ENCODE measurements at regions not wholly inside any gene's neighbourhood (a gene's known extent, or its start where the extent isn't known, plus 50 kb on each side); places are given as distances from the start of the nearest gene placed in this dataset.

DNA sequence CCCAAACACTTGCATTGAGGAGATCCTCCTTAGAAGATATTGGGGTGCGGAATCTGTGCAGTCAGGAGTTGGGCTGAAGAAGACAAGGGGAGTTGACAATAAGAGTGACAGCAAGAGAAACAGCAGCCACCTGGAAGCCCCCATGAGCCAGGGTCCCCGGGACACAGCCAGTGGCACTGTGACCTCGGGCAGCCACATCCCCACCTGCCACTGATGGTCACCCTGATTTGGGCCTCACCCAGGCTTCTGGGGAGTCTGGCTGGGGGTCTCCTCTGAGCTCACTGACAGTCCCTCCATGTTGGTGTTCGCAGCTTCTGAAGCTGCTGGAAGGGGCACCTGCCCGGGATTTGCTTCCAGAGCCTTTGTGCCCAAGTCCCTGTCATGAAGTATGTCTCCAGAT, 123.5 kb downstream of the TTLL2 start:
- no peak for DNase-seq (ENCODE audit: low read depth in 4 of 6, low spot score in 6 of 6)
- Histone ChIP-seq H3K27ac (ENCODE audit: low read depth, low read length) (no peak overlapping the region), H3K27me3 (ENCODE audit: control insufficient read depth, insufficient read depth, low read length) (no peaks in the 10 kb centered on the region), H3K4me1 (ENCODE audit: control insufficient read depth, insufficient read depth, low read length) (no peaks in the 10 kb centered on the region), H3K4me3 (ENCODE audit: low read depth, low read length) (no peak overlapping the region), H3K36me3 (ENCODE audit: control insufficient read depth, insufficient read depth, low read length) (no peaks in the 10 kb centered on the region), H3K9me3 (ENCODE audit: control insufficient read depth, insufficient read depth, low read length) (no peaks in the 10 kb centered on the region)
- 82% methylated on average over 4 of the region's 5 CpGs for whole genome bisulfite sequencing (ENCODE audit: insufficient coverage)

DNA sequence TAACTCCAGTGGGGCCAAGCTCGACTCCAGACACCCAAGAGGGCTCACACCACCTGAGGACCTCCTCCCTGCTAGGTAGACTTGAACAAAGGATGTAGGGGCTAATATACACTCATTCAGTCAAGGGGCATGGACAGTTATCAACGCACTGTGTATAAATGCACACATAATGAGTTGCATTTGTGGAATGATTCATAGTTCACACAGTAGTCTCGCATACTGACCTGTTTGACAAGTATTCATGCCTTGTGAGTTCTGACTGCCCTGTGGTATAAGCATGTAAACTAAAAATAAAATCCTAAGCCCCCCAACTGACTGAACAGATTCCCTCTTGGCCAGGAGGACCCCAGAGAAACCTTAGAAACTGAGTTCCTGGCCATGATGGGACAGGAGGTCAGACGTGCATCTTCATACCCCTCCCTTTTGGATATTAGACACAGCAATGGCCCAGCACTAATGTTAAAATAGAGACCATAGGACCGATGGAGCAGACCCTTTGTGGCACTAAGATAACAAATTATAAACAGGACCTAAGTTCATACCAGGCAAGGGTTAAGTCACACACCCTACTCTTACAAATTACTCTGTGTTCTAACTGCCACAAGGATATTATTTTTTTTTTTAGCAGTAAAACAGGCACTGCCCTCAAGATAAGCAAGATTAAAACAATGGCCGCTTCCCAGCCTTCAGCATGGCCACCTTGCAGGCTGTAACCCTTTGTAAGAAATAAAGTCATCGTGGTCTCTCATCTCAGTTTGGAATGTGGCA, 124.4 kb downstream of the TTLL2 start:
- Histone ChIP-seq H3K27ac (ENCODE audit: low read depth, low read length) (no peak overlapping the region), H3K27me3 (ENCODE audit: control insufficient read depth, insufficient read depth, low read length) (no peaks in the 10 kb centered on the region), H3K9me3 (ENCODE audit: control insufficient read depth, insufficient read depth, low read length) (no peaks in the 10 kb centered on the region), H3K36me3 (ENCODE audit: control insufficient read depth, insufficient read depth, low read length) (no peaks in the 10 kb centered on the region), H3K4me3 (ENCODE audit: low read depth, low read length) (no peak overlapping the region), H3K4me1 (ENCODE audit: control insufficient read depth, insufficient read depth, low read length) (no peaks in the 10 kb centered on the region)
- whole genome bisulfite sequencing (ENCODE audit: insufficient coverage), result 74% methylated on average over 5 of the region's 7 CpGs
- DNase-seq (ENCODE audit: low read depth in 4 of 6, low spot score in 6 of 6), result no peak

DNA sequence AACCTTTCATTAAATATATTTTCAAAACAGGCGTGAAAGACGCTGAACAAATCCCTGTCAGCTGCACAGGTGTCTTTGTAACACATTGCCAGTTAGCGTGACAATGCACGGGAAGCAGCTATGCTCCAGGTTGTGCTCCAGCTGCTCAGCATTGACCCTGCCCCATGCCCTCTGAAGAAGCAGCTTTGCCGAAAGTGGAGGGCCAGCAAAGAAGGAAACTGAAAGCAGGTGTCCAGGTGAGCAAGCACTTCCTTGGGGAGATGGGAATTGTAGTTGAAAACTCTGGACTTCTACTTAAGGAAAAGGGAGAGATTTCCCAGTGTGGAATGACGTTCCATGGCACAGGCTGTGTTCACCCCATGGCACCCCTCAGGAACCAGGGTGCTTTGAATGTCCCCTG, 125.7 kb downstream of the TTLL2 start:
- Histone ChIP-seq H3K36me3 (ENCODE audit: control insufficient read depth, insufficient read depth, low read length) (no peaks in the 10 kb centered on the region), H3K4me1 (ENCODE audit: control insufficient read depth, insufficient read depth, low read length) (no peaks in the 10 kb centered on the region), H3K9me3 (ENCODE audit: control insufficient read depth, insufficient read depth, low read length) (no peaks in the 10 kb centered on the region), H3K27ac (ENCODE audit: low read depth, low read length) (no peak overlapping the region), H3K4me3 (ENCODE audit: low read depth, low read length) (no peak overlapping the region), H3K27me3 (ENCODE audit: control insufficient read depth, insufficient read depth, low read length) (no peaks in the 10 kb centered on the region)
- DNase-seq (ENCODE audit: low read depth in 4 of 6, low spot score in 6 of 6), result no peak
- 88% methylated on average over 6 of the region's 6 CpGs for WGBS (ENCODE audit: insufficient coverage)

DNA sequence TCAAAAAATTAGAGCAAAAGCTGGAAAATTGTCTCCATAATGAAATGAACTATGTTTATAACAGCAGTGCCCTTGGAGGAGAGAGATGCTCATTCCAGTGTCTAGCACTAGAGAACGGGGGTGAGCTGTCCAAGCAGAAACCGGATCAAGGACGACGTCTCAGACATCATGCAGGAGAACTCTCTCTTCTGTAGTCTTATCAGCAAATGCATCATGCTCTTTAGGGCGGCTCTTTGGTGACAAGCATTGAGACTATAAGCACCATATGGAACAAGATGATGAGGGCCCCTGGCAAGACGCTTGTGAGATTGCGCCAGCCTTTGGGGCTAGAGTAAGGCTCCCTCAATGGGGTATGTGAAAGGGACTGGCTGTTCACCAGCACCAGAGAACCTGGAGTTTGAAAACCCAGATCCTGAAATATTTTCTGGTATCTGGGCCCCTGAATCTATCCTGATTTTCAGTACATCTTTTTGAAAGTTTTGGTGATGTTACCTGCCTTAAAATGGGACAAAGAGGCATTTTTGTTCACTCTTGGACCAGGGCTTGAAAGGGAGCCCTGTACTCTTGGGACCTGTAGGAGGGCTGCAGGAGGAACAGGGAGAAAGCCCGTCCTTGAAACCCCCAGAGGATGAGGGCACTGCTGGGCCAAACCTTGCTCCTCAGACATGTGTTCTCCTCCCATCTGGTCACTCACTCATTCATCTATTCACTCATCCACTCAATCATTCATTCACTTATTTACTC, 127.6 kb downstream of the TTLL2 start:
- Histone ChIP-seq H3K36me3 (ENCODE audit: control insufficient read depth, insufficient read depth, low read length) (no peaks in the 10 kb centered on the region), H3K27ac (ENCODE audit: low read depth, low read length) (no peak overlapping the region), H3K4me3 (ENCODE audit: low read depth, low read length) (no peak overlapping the region), H3K27me3 (ENCODE audit: control insufficient read depth, insufficient read depth, low read length) (no peaks in the 10 kb centered on the region), H3K4me1 (ENCODE audit: control insufficient read depth, insufficient read depth, low read length) (no peaks in the 10 kb centered on the region), H3K9me3 (ENCODE audit: control insufficient read depth, insufficient read depth, low read length) (no peaks in the 10 kb centered on the region)
- WGBS (ENCODE audit: insufficient coverage), result 89% methylated on average over 7 of the region's 8 CpGs
- DNase-seq (ENCODE audit: low read depth in 4 of 6, low spot score in 6 of 6), result no peak

DNA sequence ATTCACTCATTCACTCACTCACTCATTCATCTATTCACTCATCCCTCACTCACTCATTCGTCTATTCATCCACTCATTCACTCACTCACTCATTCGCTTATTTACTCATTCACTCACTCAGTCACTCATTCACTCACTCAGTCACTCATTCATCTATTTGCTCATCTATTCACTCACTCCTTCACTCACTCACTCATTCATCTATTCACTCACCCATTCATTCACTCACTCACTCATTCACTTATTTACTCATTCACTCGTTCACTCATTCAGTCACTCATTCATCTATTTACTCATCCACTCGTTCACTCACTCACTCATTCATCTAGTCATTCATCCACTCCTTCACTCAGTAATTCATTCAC, 128.2 kb downstream of the TTLL2 start:
- Histone ChIP-seq H3K9me3 (ENCODE audit: control insufficient read depth, insufficient read depth, low read length) (no peaks in the 10 kb centered on the region), H3K36me3 (ENCODE audit: control insufficient read depth, insufficient read depth, low read length) (no peaks in the 10 kb centered on the region), H3K27ac (ENCODE audit: low read depth, low read length) (no peak overlapping the region), H3K27me3 (ENCODE audit: control insufficient read depth, insufficient read depth, low read length) (no peaks in the 10 kb centered on the region), H3K4me1 (ENCODE audit: control insufficient read depth, insufficient read depth, low read length) (no peaks in the 10 kb centered on the region), H3K4me3 (ENCODE audit: low read depth, low read length) (no peak overlapping the region)
- DNase-seq (ENCODE audit: low read depth in 4 of 6, low spot score in 6 of 6), result no peak
- WGBS (ENCODE audit: insufficient coverage), result 100% methylated on average over 4 of the region's 4 CpGs

DNA sequence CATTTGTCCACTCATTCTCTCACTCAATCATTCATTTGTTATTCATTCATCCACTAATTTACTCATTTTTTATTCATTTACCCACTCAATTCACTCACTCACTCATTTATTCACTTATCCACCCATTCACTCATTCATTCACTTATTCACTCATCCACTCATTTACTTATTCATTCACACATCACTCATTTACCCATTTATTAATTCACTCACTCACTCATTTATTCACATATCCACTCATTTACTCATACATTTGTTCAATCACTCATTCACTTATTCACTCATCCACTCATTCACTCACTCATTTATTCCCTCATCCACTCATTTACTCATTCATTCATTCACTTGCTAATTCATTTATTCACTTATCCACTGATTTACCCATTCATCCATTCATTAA, 129.1 kb downstream of the TTLL2 start:
- no peaks in the 10 kb centered on the region for H3K36me3 ChIP-seq (ENCODE audit: control insufficient read depth, insufficient read depth, low read length)
- H3K9me3 ChIP-seq (ENCODE audit: control insufficient read depth, insufficient read depth, low read length), result no peaks in the 10 kb centered on the region
- DNase-seq (ENCODE audit: low read depth in 4 of 6, low spot score in 6 of 6), result no peak
- no peaks in the 10 kb centered on the region for H3K27me3 ChIP-seq (ENCODE audit: control insufficient read depth, insufficient read depth, low read length)
- H3K4me1 ChIP-seq (ENCODE audit: control insufficient read depth, insufficient read depth, low read length), result no peaks in the 10 kb centered on the region
- no peak overlapping the region for H3K27ac ChIP-seq (ENCODE audit: low read depth, low read length)
- no peak overlapping the region for H3K4me3 ChIP-seq (ENCODE audit: low read depth, low read length)

DNA sequence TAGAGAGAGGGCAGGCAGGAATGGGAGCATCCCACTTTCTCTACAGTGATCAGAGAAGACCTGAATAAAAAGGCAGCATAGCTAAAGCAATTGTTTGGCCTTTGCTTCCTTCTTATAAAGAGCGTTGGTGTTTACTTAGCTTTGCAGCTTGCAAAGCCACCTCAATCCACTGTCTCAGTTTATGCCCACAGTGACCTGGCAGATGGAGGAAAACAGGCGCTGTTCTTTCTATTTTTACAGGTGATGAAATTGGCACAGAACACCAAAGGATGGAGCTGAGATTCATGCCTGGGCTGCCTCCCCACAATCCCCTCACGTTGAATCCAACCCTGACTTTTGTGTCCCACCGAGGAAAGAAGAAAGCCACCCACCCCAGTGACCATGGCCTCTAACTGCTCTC, 130.5 kb downstream of the TTLL2 start:
- no peak overlapping the region for H3K4me3 ChIP-seq (ENCODE audit: low read depth, low read length)
- H3K9me3 ChIP-seq (ENCODE audit: control insufficient read depth, insufficient read depth, low read length), result no peaks in the 10 kb centered on the region
- H3K36me3 ChIP-seq (ENCODE audit: control insufficient read depth, insufficient read depth, low read length), result no peaks in the 10 kb centered on the region
- no peak overlapping the region for H3K27ac ChIP-seq (ENCODE audit: low read depth, low read length)
- DNase-seq (ENCODE audit: low read depth in 4 of 6, low spot score in 6 of 6), result no peak
- WGBS (ENCODE audit: insufficient coverage), result 71% methylated on average over 3 of the region's 4 CpGs
- no peaks in the 10 kb centered on the region for H3K4me1 ChIP-seq (ENCODE audit: control insufficient read depth, insufficient read depth, low read length)
- H3K27me3 ChIP-seq (ENCODE audit: control insufficient read depth, insufficient read depth, low read length), result no peaks in the 10 kb centered on the region

DNA sequence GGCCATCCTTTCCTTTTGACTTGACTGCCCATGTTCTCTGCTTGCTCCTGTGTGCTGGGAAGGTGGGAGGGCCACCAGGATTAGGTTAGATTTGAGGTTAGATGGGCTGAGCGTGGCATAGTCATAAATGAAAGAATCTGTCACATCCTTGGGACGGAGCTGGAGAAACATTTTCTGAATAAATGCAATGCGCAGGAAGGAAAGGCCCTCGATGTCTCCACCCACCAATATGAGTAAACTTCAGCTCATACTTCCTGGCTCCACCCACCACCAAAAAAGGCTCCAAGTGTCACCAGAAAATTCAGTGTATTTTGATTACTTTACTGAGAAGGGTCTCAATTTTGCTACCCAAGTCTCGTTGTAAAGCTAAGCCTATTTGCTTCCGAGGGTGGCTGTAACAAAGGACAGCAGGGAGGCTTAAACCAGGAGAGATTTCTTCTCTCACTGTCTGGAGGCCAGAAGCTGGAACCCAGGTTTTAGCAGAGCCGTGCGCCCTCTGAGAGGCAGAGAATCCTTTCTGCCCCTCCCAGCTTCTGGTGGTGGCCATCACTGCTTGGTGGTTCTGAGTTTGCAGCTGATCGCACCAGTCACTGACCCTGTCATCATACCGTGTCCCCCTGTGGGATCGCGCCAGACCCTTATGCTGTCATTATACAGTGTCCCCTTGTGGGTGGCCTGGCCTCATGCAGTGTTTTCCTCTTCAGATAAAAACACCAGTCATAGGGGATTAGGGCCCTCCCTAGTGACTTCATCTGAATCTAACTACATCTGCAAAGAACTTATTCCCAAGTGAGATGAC, 137.8 kb downstream of the TTLL2 start:
- no peak for DNase-seq (ENCODE audit: low read depth in 4 of 6, low spot score in 6 of 6)
- no peaks in the 10 kb centered on the region for H3K9me3 ChIP-seq (ENCODE audit: control insufficient read depth, insufficient read depth, low read length)
- 93% methylated on average over 9 of the region's 12 CpGs for WGBS (ENCODE audit: insufficient coverage)
- no peaks in the 10 kb centered on the region for H3K4me1 ChIP-seq (ENCODE audit: control insufficient read depth, insufficient read depth, low read length)
- H3K4me3 ChIP-seq (ENCODE audit: low read depth, low read length), result no peak overlapping the region
- H3K27me3 ChIP-seq (ENCODE audit: control insufficient read depth, insufficient read depth, low read length), result no peaks in the 10 kb centered on the region
- H3K27ac ChIP-seq (ENCODE audit: low read depth, low read length), result no peak overlapping the region
- H3K36me3 ChIP-seq (ENCODE audit: control insufficient read depth, insufficient read depth, low read length), result no peaks in the 10 kb centered on the region

DNA sequence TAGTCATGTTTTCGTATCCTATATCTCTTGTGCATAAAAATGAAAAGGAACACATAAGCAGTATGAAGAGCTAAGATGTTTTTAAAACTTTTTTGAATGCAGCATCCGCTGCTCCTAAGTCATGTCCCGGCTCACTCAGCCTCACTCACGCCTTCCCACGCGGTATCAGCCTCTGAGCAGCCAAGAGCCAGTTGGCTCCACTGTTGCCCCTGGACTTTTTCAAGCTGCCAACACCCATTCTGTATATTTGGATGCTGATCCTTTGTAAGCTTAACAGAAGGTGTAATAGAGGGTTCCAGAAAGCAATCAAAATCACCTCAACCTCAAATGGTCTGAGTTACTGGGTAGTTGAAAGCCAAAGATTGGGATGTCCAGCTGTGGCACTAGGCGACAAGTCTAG, 139.3 kb downstream of the TTLL2 start:
- no peaks in the 10 kb centered on the region for H3K4me1 ChIP-seq (ENCODE audit: control insufficient read depth, insufficient read depth, low read length)
- H3K4me3 ChIP-seq (ENCODE audit: low read depth, low read length), result no peak overlapping the region
- WGBS (ENCODE audit: insufficient coverage), result 100% methylated on average over 5 of the region's 7 CpGs
- DNase-seq (ENCODE audit: low read depth in 4 of 6, low spot score in 6 of 6), result no peak
- no peaks in the 10 kb centered on the region for H3K36me3 ChIP-seq (ENCODE audit: control insufficient read depth, insufficient read depth, low read length)
- H3K27ac ChIP-seq (ENCODE audit: low read depth, low read length), result no peak overlapping the region
- no peaks in the 10 kb centered on the region for H3K27me3 ChIP-seq (ENCODE audit: control insufficient read depth, insufficient read depth, low read length)
- H3K9me3 ChIP-seq (ENCODE audit: control insufficient read depth, insufficient read depth, low read length), result no peaks in the 10 kb centered on the region

All from spinal cord (tissue), 9 donors.